HepG2 (cell line): ENCODE measurements at regions not wholly inside any gene's neighbourhood (a gene's known extent, or its start where the extent isn't known, plus 50 kb on each side); places are given as distances from the start of the nearest gene placed in this dataset.

Source experiments
- ATAC-seq: fragments of 200-7000 bp; cut with Tn5 transposase; 3 replicates; pipeline ENCODE4 v1.9.1; 2020; ENCODE audit warnings: mild to moderate bottlenecking, moderate library complexity
- BruUV-seq: library from RNA; stranded (reverse); fragments of 400-500 nt; replicated peaks from 2 replicates; lab custom pipeline; 2021; lab: Mats Ljungman, UMichigan
- CTCF ChIA-PET: fragments of 300-600 bp; formaldehyde crosslinking; extraction: SDS; loops from one replicate; lab custom pipeline; 2021; ENCODE audit warnings: low total read pairs, inconsistent platforms, low intra/inter-chr PET ratio; lab: Yijun Ruan, JAX
- POLR2A ChIA-PET: fragments of 350-600 bp; sonication (Branson Sonifier 250); formaldehyde crosslinking; loops from one replicate; lab custom pipeline; 2020; ENCODE audit warnings: antibody characterized with exemption, inconsistent platforms; lab: Yijun Ruan, JAX
- DNase-seq: peaks from one replicate; pipeline ENCODE4 v3.0.0-alpha.2; 2015; ENCODE audit warnings: low spot score
- FAIRE-seq: peaks from 3 replicates; lab custom pipeline; 2011; peaks lifted over from hg19 to GRCh38; lab: Jason Lieb, UNC
- H2AFZ ChIP-seq: one replicate; pipeline ENCODE4 v1.6.1; 2011; ENCODE audit warnings: low read length, inconsistent platforms
- H3K27ac ChIP-seq: fragments of 300-600 bp; 3 replicates; pipeline ENCODE4 v1.8.0; 2011; ENCODE audit warnings: mixed run types, mild to moderate bottlenecking, mixed read lengths, low read length, inconsistent platforms; ENCODE audit not compliant: insufficient read depth; ENCODE audit errors: extremely low read length
- H3K27me3 ChIP-seq, 2 experiments: fragments of 200-600 bp in 1 of 2; 2 replicates in 1 of 2; 3 replicates in 1 of 2; pipeline versions ENCODE4 v1.6.0 to v1.8.0; 2011; ENCODE audit warnings: low read length in 2 of 2, mild to moderate bottlenecking in 2 of 2, moderate library complexity in 2 of 2, inconsistent platforms in 1 of 2; ENCODE audit not compliant: insufficient read depth in 2 of 2, control insufficient read depth in 1 of 2
- H3K36me3 ChIP-seq, 2 experiments: fragments of 200-600 bp in 1 of 2; replicated peaks in 1 of 2; 2 replicates in 1 of 2; 3 replicates in 1 of 2; pipeline versions ENCODE4 v1.5.1 to v1.8.0; 2011; ENCODE audit warnings: low read length in 2 of 2, inconsistent platforms in 1 of 2; ENCODE audit not compliant: insufficient read depth in 2 of 2, control insufficient read depth in 1 of 2
- H3K4me1 ChIP-seq: 2 replicates; pipeline ENCODE4 v1.5.1; 2012; ENCODE audit warnings: low read length, inconsistent platforms; ENCODE audit not compliant: insufficient read depth
- H3K4me2 ChIP-seq: 2 replicates; pipeline ENCODE4 v1.6.0; 2011; ENCODE audit warnings: low read depth, low read length, inconsistent platforms
- H3K4me3 ChIP-seq, 3 experiments: fragments of 200-600 bp in 1 of 3; sonication (generic), shearing (Covaris generic) in 1 of 3; replicated peaks in 1 of 3; 2 replicates each; pipeline ENCODE4 v1.5.1; 2011 to 2016; ENCODE audit warnings: low read length in 3 of 3, inconsistent platforms in 2 of 3, low read depth in 2 of 3, mild to moderate bottlenecking in 2 of 3, control low read depth in 1 of 3, mixed read lengths in 1 of 3; ENCODE audit not compliant: insufficient read depth in 1 of 3
- H3K79me2 ChIP-seq: one replicate; pipeline ENCODE4 v1.6.1; 2011; ENCODE audit warnings: low read length, inconsistent platforms; ENCODE audit not compliant: insufficient read depth
- H3K9ac ChIP-seq: 2 replicates; pipeline ENCODE4 v1.6.0; 2011; ENCODE audit warnings: mild to moderate bottlenecking, low read depth, low read length, inconsistent platforms; ENCODE audit not compliant: insufficient read depth
- H3K9me3 ChIP-seq: 2 replicates; pipeline ENCODE4 v1.5.1; 2012; ENCODE audit warnings: mild to moderate bottlenecking, low read length
- H4K20me1 ChIP-seq: 2 replicates; pipeline ENCODE4 v1.6.0; 2011; ENCODE audit warnings: inconsistent platforms, mild to moderate bottlenecking, low read length, moderate library complexity; ENCODE audit not compliant: insufficient read depth
- ASH2L ChIP-seq: fragments of 300-600, 200-600 bp; sonication (generic); IDR thresholded peaks from 2 replicates; pipeline ENCODE4 v1.7.0; 2017; ENCODE audit warnings: low read depth, mild to moderate bottlenecking, moderate library complexity, mixed read lengths, low read length; ENCODE audit not compliant: insufficient read length
- CBFB ChIP-seq: sonication (generic); formaldehyde crosslinking; IDR thresholded peaks from 2 replicates; pipeline ENCODE4 v1.4.0; 2020; ENCODE audit warnings: missing genetic modification reagents
- CBX1 ChIP-seq: IDR thresholded peaks from one replicate; pipeline ENCODE4 v1.6.1; 2016; ENCODE audit warnings: antibody characterized with exemption, low read depth
- CEBPG ChIP-seq: IDR thresholded peaks from 2 replicates; pipeline ENCODE4 v1.6.1; 2016
- DMAP1 ChIP-seq: IDR thresholded peaks from 2 replicates; pipeline ENCODE4 v1.6.1; 2016
- STAG1 ChIP-seq: sonication (generic); formaldehyde crosslinking; IDR thresholded peaks from 2 replicates; pipeline ENCODE4 v1.4.0; 2020; ENCODE audit warnings: missing genetic modification reagents
- TCF7 ChIP-seq: sonication (generic); IDR thresholded peaks from 2 replicates; pipeline ENCODE4 v1.6.1; 2016; ENCODE audit warnings: antibody characterized with exemption, low read depth
- ZNF430 ChIP-seq: sonication (generic); formaldehyde crosslinking; IDR thresholded peaks from 2 replicates; pipeline ENCODE4 v1.9.0; 2021; ENCODE audit warnings: mild to moderate bottlenecking, missing genetic modification reagents
- WGBS: methylation state at CpG from one replicate; pipeline ENCODE4 v1.1.6; 2017; ENCODE audit warnings: low lambda C conversion rate; 5-methylcytosine and 5-hydroxymethylcytosine counted together
- in situ Hi-C: cut with HindIII; loops from 2 replicates; pipeline ENCODE4 v1.10.0; 2017; ENCODE audit warnings: low pct_unique_long_range_greater_than_20kb; ENCODE audit not compliant: extremely low pct_ligation_motif_present
- intact Hi-C: fragments of 100-400 bp; cut with micrococcal nuclease; formaldehyde crosslinking; loops from one replicate; pipeline ENCODE4 v1.10.0; 2022; ENCODE audit not compliant: unreplicated experiment
- TF ChIP-seq, protein P1 (sequence below): sonication (generic); formaldehyde crosslinking; IDR thresholded peaks from 2 replicates; pipeline ENCODE4 v1.5.1; 2020; ENCODE audit warnings: mild to moderate bottlenecking, missing genetic modification reagents, moderate library complexity
- TF ChIP-seq, protein P2 (sequence below): sonication (generic); formaldehyde crosslinking; IDR thresholded peaks from 2 replicates; pipeline ENCODE4 v1.5.0; 2020; ENCODE audit warnings: mild to moderate bottlenecking, missing genetic modification reagents, moderate library complexity
- TF ChIP-seq, protein P3 (sequence below): sonication (generic); formaldehyde crosslinking; IDR thresholded peaks from 2 replicates; pipeline ENCODE4 v1.4.0; 2020; ENCODE audit warnings: missing genetic modification reagents

DNA sequence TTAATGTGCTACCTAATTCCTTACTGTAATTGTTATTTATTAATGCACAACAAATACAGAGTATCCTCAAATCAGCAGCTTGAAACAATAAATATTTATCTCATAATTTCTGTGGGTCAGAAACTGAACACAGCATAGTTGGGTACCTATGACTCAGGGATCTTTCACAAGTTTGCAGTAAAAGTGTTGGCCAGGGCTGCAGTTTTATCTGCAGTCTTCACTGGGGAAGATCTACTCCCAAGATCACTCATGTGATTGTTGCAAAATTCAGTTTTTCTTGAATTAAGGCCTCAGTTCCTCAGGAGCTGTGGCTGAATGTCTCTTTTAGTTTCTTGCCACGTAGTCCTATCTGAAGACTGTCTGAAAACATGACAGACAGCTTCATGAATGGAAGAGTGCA, 237.8 kb downstream of the ZWINT start (continued):
- no peak for TF ChIP-seq CBFB (CRISPR knock-in tag)
- no peak for TF ChIP-seq TCF7
- TF ChIP-seq, protein P1, sequence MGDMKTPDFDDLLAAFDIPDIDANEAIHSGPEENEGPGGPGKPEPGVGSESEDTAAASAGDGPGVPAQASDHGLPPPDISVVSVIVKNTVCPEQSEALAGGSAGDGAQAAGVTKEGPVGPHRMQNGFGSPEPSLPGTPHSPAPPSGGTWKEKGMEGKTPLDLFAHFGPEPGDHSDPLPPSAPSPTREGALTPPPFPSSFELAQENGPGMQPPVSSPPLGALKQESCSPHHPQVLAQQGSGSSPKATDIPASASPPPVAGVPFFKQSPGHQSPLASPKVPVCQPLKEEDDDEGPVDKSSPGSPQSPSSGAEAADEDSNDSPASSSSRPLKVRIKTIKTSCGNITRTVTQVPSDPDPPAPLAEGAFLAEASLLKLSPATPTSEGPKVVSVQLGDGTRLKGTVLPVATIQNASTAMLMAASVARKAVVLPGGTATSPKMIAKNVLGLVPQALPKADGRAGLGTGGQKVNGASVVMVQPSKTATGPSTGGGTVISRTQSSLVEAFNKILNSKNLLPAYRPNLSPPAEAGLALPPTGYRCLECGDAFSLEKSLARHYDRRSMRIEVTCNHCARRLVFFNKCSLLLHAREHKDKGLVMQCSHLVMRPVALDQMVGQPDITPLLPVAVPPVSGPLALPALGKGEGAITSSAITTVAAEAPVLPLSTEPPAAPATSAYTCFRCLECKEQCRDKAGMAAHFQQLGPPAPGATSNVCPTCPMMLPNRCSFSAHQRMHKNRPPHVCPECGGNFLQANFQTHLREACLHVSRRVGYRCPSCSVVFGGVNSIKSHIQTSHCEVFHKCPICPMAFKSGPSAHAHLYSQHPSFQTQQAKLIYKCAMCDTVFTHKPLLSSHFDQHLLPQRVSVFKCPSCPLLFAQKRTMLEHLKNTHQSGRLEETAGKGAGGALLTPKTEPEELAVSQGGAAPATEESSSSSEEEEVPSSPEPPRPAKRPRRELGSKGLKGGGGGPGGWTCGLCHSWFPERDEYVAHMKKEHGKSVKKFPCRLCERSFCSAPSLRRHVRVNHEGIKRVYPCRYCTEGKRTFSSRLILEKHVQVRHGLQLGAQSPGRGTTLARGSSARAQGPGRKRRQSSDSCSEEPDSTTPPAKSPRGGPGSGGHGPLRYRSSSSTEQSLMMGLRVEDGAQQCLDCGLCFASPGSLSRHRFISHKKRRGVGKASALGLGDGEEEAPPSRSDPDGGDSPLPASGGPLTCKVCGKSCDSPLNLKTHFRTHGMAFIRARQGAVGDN (CRISPR knock-in tag) = no peak
- no peak for TF ChIP-seq CEBPG (CRISPR knock-in tag)

DNA sequence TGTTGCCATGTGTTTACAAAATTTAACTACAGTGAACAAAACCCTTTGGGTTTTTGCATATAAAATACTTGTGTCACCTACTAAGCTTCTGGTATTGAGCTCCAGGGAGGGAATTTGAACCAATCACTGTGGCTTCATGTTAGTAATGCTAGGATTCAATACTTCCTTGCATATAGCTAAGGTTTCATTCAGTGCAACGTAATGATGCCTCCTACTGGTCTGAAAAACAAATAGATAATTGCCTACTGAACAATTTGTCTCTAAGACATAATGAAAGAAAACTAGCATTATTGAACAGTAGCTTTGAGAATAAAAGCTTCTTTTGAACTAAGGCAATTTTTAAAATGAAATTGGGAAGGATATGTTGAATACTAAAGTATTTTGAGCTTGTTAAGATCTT, 244.4 kb downstream of the ZWINT start:
- H3K4me1 ChIP-seq = no peaks in the 10 kb centered on the region
- TF ChIP-seq STAG1 (CRISPR knock-in tag) = peak; percentile 47
- no peak for TF ChIP-seq DMAP1 (CRISPR knock-in tag)
- TF ChIP-seq, protein P2, sequence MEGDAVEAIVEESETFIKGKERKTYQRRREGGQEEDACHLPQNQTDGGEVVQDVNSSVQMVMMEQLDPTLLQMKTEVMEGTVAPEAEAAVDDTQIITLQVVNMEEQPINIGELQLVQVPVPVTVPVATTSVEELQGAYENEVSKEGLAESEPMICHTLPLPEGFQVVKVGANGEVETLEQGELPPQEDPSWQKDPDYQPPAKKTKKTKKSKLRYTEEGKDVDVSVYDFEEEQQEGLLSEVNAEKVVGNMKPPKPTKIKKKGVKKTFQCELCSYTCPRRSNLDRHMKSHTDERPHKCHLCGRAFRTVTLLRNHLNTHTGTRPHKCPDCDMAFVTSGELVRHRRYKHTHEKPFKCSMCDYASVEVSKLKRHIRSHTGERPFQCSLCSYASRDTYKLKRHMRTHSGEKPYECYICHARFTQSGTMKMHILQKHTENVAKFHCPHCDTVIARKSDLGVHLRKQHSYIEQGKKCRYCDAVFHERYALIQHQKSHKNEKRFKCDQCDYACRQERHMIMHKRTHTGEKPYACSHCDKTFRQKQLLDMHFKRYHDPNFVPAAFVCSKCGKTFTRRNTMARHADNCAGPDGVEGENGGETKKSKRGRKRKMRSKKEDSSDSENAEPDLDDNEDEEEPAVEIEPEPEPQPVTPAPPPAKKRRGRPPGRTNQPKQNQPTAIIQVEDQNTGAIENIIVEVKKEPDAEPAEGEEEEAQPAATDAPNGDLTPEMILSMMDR (CRISPR knock-in tag) = peak; percentile 48
- no peak for TF ChIP-seq ASH2L
- TF ChIP-seq, protein P3, sequence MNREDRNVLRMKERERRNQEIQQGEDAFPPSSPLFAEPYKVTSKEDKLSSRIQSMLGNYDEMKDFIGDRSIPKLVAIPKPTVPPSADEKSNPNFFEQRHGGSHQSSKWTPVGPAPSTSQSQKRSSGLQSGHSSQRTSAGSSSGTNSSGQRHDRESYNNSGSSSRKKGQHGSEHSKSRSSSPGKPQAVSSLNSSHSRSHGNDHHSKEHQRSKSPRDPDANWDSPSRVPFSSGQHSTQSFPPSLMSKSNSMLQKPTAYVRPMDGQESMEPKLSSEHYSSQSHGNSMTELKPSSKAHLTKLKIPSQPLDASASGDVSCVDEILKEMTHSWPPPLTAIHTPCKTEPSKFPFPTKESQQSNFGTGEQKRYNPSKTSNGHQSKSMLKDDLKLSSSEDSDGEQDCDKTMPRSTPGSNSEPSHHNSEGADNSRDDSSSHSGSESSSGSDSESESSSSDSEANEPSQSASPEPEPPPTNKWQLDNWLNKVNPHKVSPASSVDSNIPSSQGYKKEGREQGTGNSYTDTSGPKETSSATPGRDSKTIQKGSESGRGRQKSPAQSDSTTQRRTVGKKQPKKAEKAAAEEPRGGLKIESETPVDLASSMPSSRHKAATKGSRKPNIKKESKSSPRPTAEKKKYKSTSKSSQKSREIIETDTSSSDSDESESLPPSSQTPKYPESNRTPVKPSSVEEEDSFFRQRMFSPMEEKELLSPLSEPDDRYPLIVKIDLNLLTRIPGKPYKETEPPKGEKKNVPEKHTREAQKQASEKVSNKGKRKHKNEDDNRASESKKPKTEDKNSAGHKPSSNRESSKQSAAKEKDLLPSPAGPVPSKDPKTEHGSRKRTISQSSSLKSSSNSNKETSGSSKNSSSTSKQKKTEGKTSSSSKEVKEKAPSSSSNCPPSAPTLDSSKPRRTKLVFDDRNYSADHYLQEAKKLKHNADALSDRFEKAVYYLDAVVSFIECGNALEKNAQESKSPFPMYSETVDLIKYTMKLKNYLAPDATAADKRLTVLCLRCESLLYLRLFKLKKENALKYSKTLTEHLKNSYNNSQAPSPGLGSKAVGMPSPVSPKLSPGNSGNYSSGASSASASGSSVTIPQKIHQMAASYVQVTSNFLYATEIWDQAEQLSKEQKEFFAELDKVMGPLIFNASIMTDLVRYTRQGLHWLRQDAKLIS (CRISPR knock-in tag) = no peak
- no peak for TF ChIP-seq CBX1
- TF ChIP-seq ZNF430 = no peak
- no TSS peak for BruUV-seq
- WGBS = 0% methylated on average over 1 of the region's 1 CpG
- no peak overlapping the region for H3K4me3 ChIP-seq
- no peaks in the 10 kb centered on the region for H3K36me3 ChIP-seq
- no peaks in the 10 kb centered on the region for H3K79me2 ChIP-seq
- peak; percentile 49; the same call in 1 of the 3 replicates for ATAC-seq
- ChIA-PET POLR2A (no interaction called here), CTCF (interaction anchor here (1.0 kb wide), 1 partner anchor 448 kb away, joined by 3 read pairs; no protein-coding TSS in a partner anchor)
- DNase-seq = peak; percentile 2
- intact Hi-C loops (no loop called here), in situ Hi-C loops (loop anchor here (25.0 kb wide), 1 partner anchor 454 kb away; no protein-coding TSS in a partner anchor)
- no peak for FAIRE-seq
- no peak overlapping the region for H2AFZ ChIP-seq
- H3K9ac ChIP-seq = no peak overlapping the region
- H4K20me1 ChIP-seq = no peaks in the 10 kb centered on the region
- no peak overlapping the region for H3K27ac ChIP-seq
- H3K4me2 ChIP-seq = no peak overlapping the region
- H3K9me3 ChIP-seq = no peaks in the 10 kb centered on the region
- H3K27me3 ChIP-seq = no peaks in the 10 kb centered on the region
